GM18868 (cell line): ENCODE measurements at regions not wholly inside any gene's neighbourhood (a gene's known extent, or its start where the extent isn't known, plus 50 kb on each side); places are given as distances from the start of the nearest gene placed in this dataset.

ENCODE experiments used
- ATAC-seq: cut with Tn5 transposase; IDR thresholded peaks from one replicate; pipeline ENCODE4 v1.9.1; 2021; ENCODE audit warnings: mild to moderate bottlenecking, moderate library complexity; ENCODE audit not compliant: unreplicated experiment

GRCh38 chr3:189041482-189042090 lies 130.2 kb upstream of the TPRG1 start:
- peak; percentile 100 for ATAC-seq

GRCh38 chr3:189042832-189043231 lies 128.9 kb upstream of the TPRG1 start:
- ATAC-seq, result no peak

- ATAC-seq, result no peak
These were observed 122.1 kb upstream of the TPRG1 start for GRCh38 chr3:189049458-189050236.

- ATAC-seq, result no peak
These were observed 118.4 kb upstream of the TPRG1 start for GRCh38 chr3:189053322-189053721.

GRCh38 chr3:189056646-189057335 lies 115.0 kb upstream of the TPRG1 start:
- no peak for ATAC-seq

- no peak for ATAC-seq
These were observed 114.4 kb upstream of the TPRG1 start for GRCh38 chr3:189057369-189057768.

GRCh38 chr3:189058071-189058470 lies 113.7 kb upstream of the TPRG1 start:
- no peak for ATAC-seq

- ATAC-seq, result no peak
These were observed 100.8 kb upstream of the TPRG1 start for GRCh38 chr3:189070965-189071364.

GRCh38 chr3:189071446-189071845 lies 100.3 kb upstream of the TPRG1 start:
- ATAC-seq, result peak; percentile 72

GRCh38 chr3:189076449-189076848 lies 95.3 kb upstream of the TPRG1 start:
- no peak for ATAC-seq

- ATAC-seq, result no peak
These were observed 91.0 kb upstream of the TPRG1 start for GRCh38 chr3:189080745-189081144.

GRCh38 chr3:189082666-189083427 lies 88.9 kb upstream of the TPRG1 start:
- no peak for ATAC-seq

- ATAC-seq, result no peak
These were observed 87.2 kb upstream of the TPRG1 start for GRCh38 chr3:189084620-189085019.

- no peak for ATAC-seq
These were observed 79.2 kb upstream of the TPRG1 start for GRCh38 chr3:189092547-189092946.

- no peak for ATAC-seq
These were observed 77.2 kb upstream of the TPRG1 start for GRCh38 chr3:189094539-189094938.

GRCh38 chr3:189096092-189096491 lies 75.7 kb upstream of the TPRG1 start:
- no peak for ATAC-seq

- ATAC-seq, result no peak
These were observed 72.7 kb upstream of the TPRG1 start for GRCh38 chr3:189099031-189099471.

- ATAC-seq, result no peak
These were observed 72.1 kb upstream of the TPRG1 start for GRCh38 chr3:189099505-189100290.

GRCh38 chr3:189100866-189101265 lies 70.9 kb upstream of the TPRG1 start:
- ATAC-seq, result no peak

- no peak for ATAC-seq
These were observed 70.2 kb upstream of the TPRG1 start for GRCh38 chr3:189101594-189101993.
